ENCODE measurements at regions not wholly inside any gene's neighbourhood (a gene's known extent, or its start where the extent isn't known, plus 50 kb on each side); places are given as distances from the start of the nearest gene placed in this dataset.
A peak's percentile ranks its signal among the peaks of the same experiment; 100 is the strongest.

DNA sequence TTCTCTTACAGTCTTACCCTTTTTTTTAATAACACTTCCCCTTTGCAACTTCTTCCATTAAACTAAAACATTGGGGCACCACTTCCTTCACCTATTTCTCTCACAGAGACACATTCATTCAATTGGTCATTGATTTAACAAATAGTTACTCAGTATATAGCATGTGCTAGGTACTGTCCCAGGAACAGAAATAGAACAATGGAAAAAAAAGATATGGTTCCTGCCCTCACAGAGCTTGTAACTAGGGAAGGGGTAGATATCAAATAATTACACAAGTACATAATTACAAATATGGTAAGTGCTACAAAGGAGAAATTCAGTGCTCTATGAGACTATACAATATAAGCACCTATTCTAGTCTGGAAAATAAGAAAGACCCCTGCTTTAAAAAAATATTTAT, 165.5 kb upstream of the RBBP8 start:
- TF ChIP-seq, protein P1, sequence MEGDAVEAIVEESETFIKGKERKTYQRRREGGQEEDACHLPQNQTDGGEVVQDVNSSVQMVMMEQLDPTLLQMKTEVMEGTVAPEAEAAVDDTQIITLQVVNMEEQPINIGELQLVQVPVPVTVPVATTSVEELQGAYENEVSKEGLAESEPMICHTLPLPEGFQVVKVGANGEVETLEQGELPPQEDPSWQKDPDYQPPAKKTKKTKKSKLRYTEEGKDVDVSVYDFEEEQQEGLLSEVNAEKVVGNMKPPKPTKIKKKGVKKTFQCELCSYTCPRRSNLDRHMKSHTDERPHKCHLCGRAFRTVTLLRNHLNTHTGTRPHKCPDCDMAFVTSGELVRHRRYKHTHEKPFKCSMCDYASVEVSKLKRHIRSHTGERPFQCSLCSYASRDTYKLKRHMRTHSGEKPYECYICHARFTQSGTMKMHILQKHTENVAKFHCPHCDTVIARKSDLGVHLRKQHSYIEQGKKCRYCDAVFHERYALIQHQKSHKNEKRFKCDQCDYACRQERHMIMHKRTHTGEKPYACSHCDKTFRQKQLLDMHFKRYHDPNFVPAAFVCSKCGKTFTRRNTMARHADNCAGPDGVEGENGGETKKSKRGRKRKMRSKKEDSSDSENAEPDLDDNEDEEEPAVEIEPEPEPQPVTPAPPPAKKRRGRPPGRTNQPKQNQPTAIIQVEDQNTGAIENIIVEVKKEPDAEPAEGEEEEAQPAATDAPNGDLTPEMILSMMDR (IDR thresholded peaks at IDR 0.05; ENCODE audit: low read depth, low read length): no peak

DNA sequence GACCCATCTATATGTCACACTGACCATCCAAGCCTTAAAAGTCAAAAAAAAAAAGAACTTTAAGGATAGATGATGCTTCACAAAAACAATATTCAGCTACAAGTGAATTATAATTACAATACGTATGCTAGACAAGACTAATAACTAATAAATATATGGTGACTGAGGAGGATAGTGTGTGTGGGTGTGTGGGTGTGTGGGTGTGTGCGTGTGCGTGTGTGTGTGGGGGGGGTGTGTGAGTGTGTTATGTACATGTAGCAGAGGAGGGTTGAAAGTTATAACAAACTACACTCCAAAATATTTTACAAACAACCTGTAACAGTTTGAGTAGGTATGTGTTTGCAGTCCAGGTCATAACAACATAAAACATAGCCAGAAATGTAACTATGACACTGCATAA, 159.2 kb upstream of the RBBP8 start:
- H3K4me3 ChIP-seq (ENCODE audit: low read depth, low read length): no peak overlapping the region
- H3K9me3 ChIP-seq: no peaks in the 10 kb centered on the region
- no peak for DNase-seq
- H3K27me3 ChIP-seq: no peaks in the 10 kb centered on the region
- no peaks in the 10 kb centered on the region for H3K4me1 ChIP-seq
- H3K36me3 ChIP-seq: no peaks in the 10 kb centered on the region
- TF ChIP-seq, protein P1 (IDR thresholded peaks at IDR 0.05; ENCODE audit: low read depth, low read length): no peak

More for the DNA sequence above, 165.5 kb upstream of the RBBP8 start:
- H3K27me3 ChIP-seq: no peaks in the 10 kb centered on the region
- H3K36me3 ChIP-seq: no peaks in the 10 kb centered on the region
- H3K9me3 ChIP-seq: no peaks in the 10 kb centered on the region
- no peaks in the 10 kb centered on the region for H3K4me1 ChIP-seq
- DNase-seq: no peak
- H3K4me3 ChIP-seq (ENCODE audit: low read depth, low read length): no peak overlapping the region

DNA sequence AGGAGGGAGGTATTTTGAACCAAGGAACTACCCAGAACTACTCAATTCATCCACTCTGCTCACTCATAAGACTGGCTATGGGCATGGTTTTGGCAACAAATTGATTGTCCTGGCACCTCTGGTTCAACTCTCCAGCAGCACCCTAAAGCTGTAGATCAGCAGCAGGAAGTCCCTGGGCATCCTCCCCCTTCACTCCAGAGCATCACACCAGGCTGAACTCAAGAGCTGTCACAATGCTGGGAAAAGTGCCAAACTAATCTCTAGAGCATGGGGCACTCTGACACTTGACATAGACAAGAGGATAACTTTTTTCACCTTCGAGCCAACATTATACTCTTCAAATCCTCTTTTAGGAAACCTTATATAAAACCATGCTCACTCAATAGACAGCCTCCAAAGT, 154.1 kb upstream of the RBBP8 start:
- Histone ChIP-seq H3K27me3 (no peaks in the 10 kb centered on the region), H3K9me3 (no peaks in the 10 kb centered on the region), H3K4me3 (ENCODE audit: low read depth, low read length) (no peak overlapping the region), H3K4me1 (no peaks in the 10 kb centered on the region), H3K36me3 (no peaks in the 10 kb centered on the region)
- TF ChIP-seq, protein P1 (IDR thresholded peaks at IDR 0.05; ENCODE audit: low read depth, low read length): no peak
- DNase-seq: peak; percentile 7

DNA sequence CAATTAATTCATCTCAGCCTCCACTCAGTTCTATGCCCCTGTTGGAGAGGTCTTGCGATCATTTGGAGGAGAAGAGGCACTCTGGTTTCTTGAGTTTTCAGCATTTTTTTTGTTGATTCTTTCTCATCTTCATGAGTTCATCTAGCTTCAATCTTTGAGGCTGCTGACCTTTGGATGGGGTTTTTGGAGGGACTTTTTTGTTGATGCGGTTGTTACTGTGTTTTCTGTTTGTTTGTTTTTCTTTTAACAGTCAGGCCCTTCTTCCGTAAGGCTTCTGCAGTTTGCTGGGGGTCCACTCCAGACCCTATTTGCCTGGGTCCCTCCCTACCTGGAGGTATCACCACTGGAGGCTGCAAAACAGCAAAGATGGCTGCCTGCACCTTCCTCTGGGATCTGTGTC, 149.9 kb upstream of the RBBP8 start:
- Histone ChIP-seq H3K4me1 (no peaks in the 10 kb centered on the region), H3K36me3 (no peaks in the 10 kb centered on the region), H3K4me3 (ENCODE audit: low read depth, low read length) (no peak overlapping the region), H3K27me3 (no peaks in the 10 kb centered on the region), H3K9me3 (no peaks in the 10 kb centered on the region)
- no peak for DNase-seq
- TF ChIP-seq, protein P1 (IDR thresholded peaks at IDR 0.05; ENCODE audit: low read depth, low read length): no peak

DNA sequence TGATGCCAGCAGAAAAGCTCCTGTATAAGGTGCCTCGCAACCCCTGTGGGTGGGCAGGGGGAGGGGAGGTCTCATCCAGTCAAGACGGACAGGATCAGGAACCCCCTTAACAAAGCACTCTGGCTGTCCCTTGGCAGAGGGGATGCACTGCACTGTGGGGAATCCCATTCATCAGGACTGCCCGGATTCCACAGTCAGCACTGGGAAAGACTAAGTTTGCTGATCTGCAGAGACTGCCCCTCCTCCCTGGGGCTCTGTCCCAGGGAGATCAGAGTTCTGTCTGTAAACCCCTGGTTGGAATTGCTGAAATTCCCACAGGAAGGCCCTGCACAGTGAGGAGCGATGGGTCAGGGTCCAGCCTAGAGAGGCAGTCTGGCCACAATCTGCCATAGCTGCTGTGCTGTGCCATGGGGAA, 149.5 kb upstream of the RBBP8 start:
- Histone ChIP-seq H3K9me3 (no peaks in the 10 kb centered on the region), H3K4me3 (ENCODE audit: low read depth, low read length) (no peak overlapping the region), H3K4me1 (no peaks in the 10 kb centered on the region), H3K27me3 (no peaks in the 10 kb centered on the region), H3K36me3 (no peaks in the 10 kb centered on the region)
- TF ChIP-seq, protein P1 (IDR thresholded peaks at IDR 0.05; ENCODE audit: low read depth, low read length): no peak
- no peak for DNase-seq

DNA sequence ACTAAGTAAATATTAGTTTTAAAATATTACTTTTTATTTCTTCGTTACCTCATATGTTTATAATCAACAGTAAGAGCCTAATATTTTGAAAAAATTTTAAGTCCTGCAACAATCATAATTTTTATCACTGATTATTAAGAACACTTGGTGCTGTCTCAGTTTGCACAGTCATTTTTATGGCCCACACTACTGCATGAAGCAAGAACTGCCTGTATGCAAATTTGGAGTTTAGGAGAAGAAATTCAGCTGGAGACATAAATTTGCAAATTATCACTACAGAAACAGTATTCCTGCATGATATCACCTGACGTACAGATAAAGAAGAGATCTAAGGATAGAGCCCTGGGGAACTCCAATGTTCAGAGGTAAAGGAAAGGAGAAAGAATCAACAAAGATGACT, 144.1 kb upstream of the RBBP8 start:
- TF ChIP-seq, protein P1 (IDR thresholded peaks at IDR 0.05; ENCODE audit: low read depth, low read length): no peak
- Histone ChIP-seq H3K4me3 (ENCODE audit: low read depth, low read length) (no peak overlapping the region), H3K27me3 (no peaks in the 10 kb centered on the region), H3K36me3 (no peaks in the 10 kb centered on the region), H3K4me1 (no peaks in the 10 kb centered on the region), H3K9me3 (no peaks in the 10 kb centered on the region)
- no peak for DNase-seq

Data from BE2C (cell line).